Activated T-cell treated with anti-CD3 and anti-CD28 coated beads, Interleukin-2, amount 50 U/mL, for 24 hours (primary cell): ENCODE measurements at regions not wholly inside any gene's neighbourhood (a gene's known extent, or its start where the extent isn't known, plus 50 kb on each side); places are given as distances from the start of the nearest gene placed in this dataset.

Source experiments
- DNase-seq: peaks from one replicate; pipeline ENCODE4 v3.0.0-alpha.2; 2020
- H3K27ac Mint-ChIP-seq: 2 replicates; pipeline ENCODE4 v1.8.0; 2020; ENCODE audit warnings: mild to moderate bottlenecking, mixed read lengths
- H3K27me3 Mint-ChIP-seq: 2 replicates; pipeline ENCODE4 v1.8.0; 2020; ENCODE audit warnings: mixed read lengths
- H3K36me3 Mint-ChIP-seq: 2 replicates; pipeline ENCODE4 v1.8.0; 2020; ENCODE audit warnings: low read depth, mixed read lengths
- H3K4me1 Mint-ChIP-seq: 2 replicates; pipeline ENCODE4 v1.8.0; 2020; ENCODE audit warnings: low read depth, mixed read lengths
- H3K4me3 Mint-ChIP-seq: 2 replicates; pipeline ENCODE4 v1.8.0; 2020; ENCODE audit warnings: mild to moderate bottlenecking, moderate library complexity, mixed read lengths
- H3K9me3 Mint-ChIP-seq: 2 replicates; pipeline ENCODE4 v1.8.0; 2020; ENCODE audit warnings: mixed read lengths

- H3K4me1 Mint-ChIP-seq: no peaks in the 10 kb centered on the region
- no peak for DNase-seq
- no peaks in the 10 kb centered on the region for H3K36me3 Mint-ChIP-seq
- no peaks in the 10 kb centered on the region for H3K27me3 Mint-ChIP-seq
- no peak overlapping the region for H3K27ac Mint-ChIP-seq
- no peak overlapping the region for H3K4me3 Mint-ChIP-seq
- no peaks in the 10 kb centered on the region for H3K9me3 Mint-ChIP-seq
Observed at GRCh38 chr2:145198555-145198954, 678.6 kb upstream of the ZEB2 start.

GRCh38 chr2:145197944-145198343 lies 678.0 kb upstream of the ZEB2 start:
- DNase-seq: no peak
- Mint-ChIP-seq H3K4me1 (no peaks in the 10 kb centered on the region), H3K9me3 (no peaks in the 10 kb centered on the region), H3K27ac (no peak overlapping the region), H3K4me3 (no peak overlapping the region), H3K36me3 (no peaks in the 10 kb centered on the region), H3K27me3 (no peaks in the 10 kb centered on the region)

- Mint-ChIP-seq H3K27me3 (no peaks in the 10 kb centered on the region), H3K4me1 (no peaks in the 10 kb centered on the region), H3K9me3 (no peaks in the 10 kb centered on the region), H3K4me3 (no peak overlapping the region), H3K27ac (no peak overlapping the region), H3K36me3 (no peaks in the 10 kb centered on the region)
- no peak for DNase-seq
Observed at GRCh38 chr2:145194673-145195072, 674.8 kb upstream of the ZEB2 start.

GRCh38 chr2:145190031-145190703 lies 670.2 kb upstream of the ZEB2 start:
- Mint-ChIP-seq H3K4me1 (no peaks in the 10 kb centered on the region), H3K36me3 (no peaks in the 10 kb centered on the region), H3K9me3 (no peaks in the 10 kb centered on the region), H3K27ac (no peak overlapping the region), H3K4me3 (no peak overlapping the region), H3K27me3 (no peaks in the 10 kb centered on the region)
- no peak for DNase-seq

GRCh38 chr2:145186303-145186702 lies 666.4 kb upstream of the ZEB2 start:
- Mint-ChIP-seq H3K36me3 (no peaks in the 10 kb centered on the region), H3K9me3 (no peaks in the 10 kb centered on the region), H3K27me3 (no peaks in the 10 kb centered on the region), H3K4me1 (no peaks in the 10 kb centered on the region), H3K27ac (no peak overlapping the region), H3K4me3 (no peak overlapping the region)
- no peak for DNase-seq

GRCh38 chr2:145185696-145186095 lies 665.8 kb upstream of the ZEB2 start:
- H3K27me3 Mint-ChIP-seq: no peaks in the 10 kb centered on the region
- DNase-seq: no peak

GRCh38 chr2:145184741-145185651 lies 665.1 kb upstream of the ZEB2 start:
- Mint-ChIP-seq H3K9me3 (no peaks in the 10 kb centered on the region), H3K27ac (no peak overlapping the region), H3K4me1 (no peaks in the 10 kb centered on the region), H3K27me3 (no peaks in the 10 kb centered on the region), H3K36me3 (no peaks in the 10 kb centered on the region), H3K4me3 (no peak overlapping the region)
- DNase-seq: no peak

More at GRCh38 chr2:145185696-145186095, 665.8 kb upstream of the ZEB2 start:
- Mint-ChIP-seq H3K36me3 (no peaks in the 10 kb centered on the region), H3K4me1 (no peaks in the 10 kb centered on the region), H3K4me3 (no peak overlapping the region), H3K9me3 (no peaks in the 10 kb centered on the region), H3K27ac (no peak overlapping the region)

- no peak for DNase-seq
- Mint-ChIP-seq H3K27ac (no peak overlapping the region), H3K36me3 (no peaks in the 10 kb centered on the region), H3K27me3 (no peaks in the 10 kb centered on the region), H3K4me1 (no peaks in the 10 kb centered on the region), H3K9me3 (no peaks in the 10 kb centered on the region), H3K4me3 (no peak overlapping the region)
Observed at GRCh38 chr2:145169285-145169684, 649.4 kb upstream of the ZEB2 start.

GRCh38 chr2:145168091-145168490 lies 648.2 kb upstream of the ZEB2 start:
- Mint-ChIP-seq H3K27ac (no peak overlapping the region), H3K4me3 (no peak overlapping the region), H3K27me3 (no peaks in the 10 kb centered on the region), H3K9me3 (no peaks in the 10 kb centered on the region), H3K4me1 (no peaks in the 10 kb centered on the region), H3K36me3 (no peaks in the 10 kb centered on the region)
- no peak for DNase-seq

- H3K36me3 Mint-ChIP-seq: no peaks in the 10 kb centered on the region
- H3K9me3 Mint-ChIP-seq: peaks cover 2% of the 10 kb centered on the region
- no peak overlapping the region for H3K27ac Mint-ChIP-seq
- no peak overlapping the region for H3K4me3 Mint-ChIP-seq
- DNase-seq: no peak
- H3K4me1 Mint-ChIP-seq: no peaks in the 10 kb centered on the region
- H3K27me3 Mint-ChIP-seq: no peaks in the 10 kb centered on the region
Observed at GRCh38 chr2:145166731-145167302, 646.9 kb upstream of the ZEB2 start.

- Mint-ChIP-seq H3K4me1 (no peaks in the 10 kb centered on the region), H3K27ac (no peak overlapping the region)
Observed at GRCh38 chr2:145161656-145162055, 641.7 kb upstream of the ZEB2 start.

GRCh38 chr2:145160855-145161254 lies 640.9 kb upstream of the ZEB2 start:
- no peak for DNase-seq
- Mint-ChIP-seq H3K36me3 (no peaks in the 10 kb centered on the region), H3K27me3 (no peaks in the 10 kb centered on the region), H3K27ac (no peak overlapping the region), H3K9me3 (peaks cover 2% of the 10 kb centered on the region), H3K4me3 (no peak overlapping the region), H3K4me1 (no peaks in the 10 kb centered on the region)

More at GRCh38 chr2:145161656-145162055, 641.7 kb upstream of the ZEB2 start:
- no peaks in the 10 kb centered on the region for H3K27me3 Mint-ChIP-seq
- DNase-seq: no peak
- H3K9me3 Mint-ChIP-seq: peaks cover 2% of the 10 kb centered on the region
- H3K4me3 Mint-ChIP-seq: no peak overlapping the region
- no peaks in the 10 kb centered on the region for H3K36me3 Mint-ChIP-seq

GRCh38 chr2:145159676-145160075 lies 639.8 kb upstream of the ZEB2 start:
- no peak overlapping the region for H3K27ac Mint-ChIP-seq
- no peaks in the 10 kb centered on the region for H3K4me1 Mint-ChIP-seq
- H3K36me3 Mint-ChIP-seq: no peaks in the 10 kb centered on the region
- H3K4me3 Mint-ChIP-seq: no peak overlapping the region
- H3K27me3 Mint-ChIP-seq: no peaks in the 10 kb centered on the region
- H3K9me3 Mint-ChIP-seq: peaks cover 2% of the 10 kb centered on the region
- no peak for DNase-seq

GRCh38 chr2:145157741-145158591 lies 638.0 kb upstream of the ZEB2 start:
- no peak for DNase-seq
- no peaks in the 10 kb centered on the region for H3K36me3 Mint-ChIP-seq
- H3K9me3 Mint-ChIP-seq: peaks cover 5% of the 10 kb centered on the region
- no peaks in the 10 kb centered on the region for H3K4me1 Mint-ChIP-seq
- H3K4me3 Mint-ChIP-seq: no peak overlapping the region
- H3K27ac Mint-ChIP-seq: no peak overlapping the region
- no peaks in the 10 kb centered on the region for H3K27me3 Mint-ChIP-seq
